ENCODE measurements at regions not wholly inside any gene's neighbourhood (a gene's known extent, or its start where the extent isn't known, plus 50 kb on each side); places are given as distances from the start of the nearest gene placed in this dataset.
"Not testable (repeated sequence)": the region's sequence is repeated elsewhere in the genome, so short reads cannot be mapped to it uniquely, and the experiment has no call there.

DNA sequence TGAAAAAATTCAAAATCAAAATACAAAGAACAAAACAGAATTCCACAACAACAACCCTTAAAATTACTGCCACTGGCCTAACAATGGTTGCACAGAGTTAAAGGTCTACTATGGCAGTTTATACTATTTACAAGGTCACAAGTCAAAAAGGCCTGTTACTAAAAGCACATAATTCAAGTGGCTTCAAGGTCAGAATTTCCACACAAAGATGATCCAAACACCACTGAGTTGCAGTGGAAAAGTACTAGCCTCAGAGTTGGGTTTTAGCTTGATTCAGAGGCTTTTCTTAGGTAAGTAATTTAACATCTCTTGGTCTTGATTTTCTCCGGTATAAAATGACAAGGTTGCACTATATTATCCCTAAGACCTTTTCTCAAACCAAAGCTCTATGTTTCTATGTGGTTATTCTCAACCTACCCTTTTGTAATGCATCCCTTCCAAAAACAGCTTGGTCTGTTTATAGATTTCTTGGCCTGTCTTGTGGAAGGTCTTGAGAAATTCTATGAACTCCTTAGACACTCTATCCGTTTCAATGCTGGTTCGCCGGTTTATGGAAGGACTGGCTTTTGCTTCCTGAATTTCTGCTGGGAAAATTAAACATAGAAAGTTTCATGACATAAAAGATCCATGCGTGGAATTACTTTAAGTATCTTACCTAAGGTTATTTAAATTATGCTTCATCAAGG lies 69.5 kb downstream of the MDH2 start:
- DNase-seq: not testable (repeated sequence)

DNA sequence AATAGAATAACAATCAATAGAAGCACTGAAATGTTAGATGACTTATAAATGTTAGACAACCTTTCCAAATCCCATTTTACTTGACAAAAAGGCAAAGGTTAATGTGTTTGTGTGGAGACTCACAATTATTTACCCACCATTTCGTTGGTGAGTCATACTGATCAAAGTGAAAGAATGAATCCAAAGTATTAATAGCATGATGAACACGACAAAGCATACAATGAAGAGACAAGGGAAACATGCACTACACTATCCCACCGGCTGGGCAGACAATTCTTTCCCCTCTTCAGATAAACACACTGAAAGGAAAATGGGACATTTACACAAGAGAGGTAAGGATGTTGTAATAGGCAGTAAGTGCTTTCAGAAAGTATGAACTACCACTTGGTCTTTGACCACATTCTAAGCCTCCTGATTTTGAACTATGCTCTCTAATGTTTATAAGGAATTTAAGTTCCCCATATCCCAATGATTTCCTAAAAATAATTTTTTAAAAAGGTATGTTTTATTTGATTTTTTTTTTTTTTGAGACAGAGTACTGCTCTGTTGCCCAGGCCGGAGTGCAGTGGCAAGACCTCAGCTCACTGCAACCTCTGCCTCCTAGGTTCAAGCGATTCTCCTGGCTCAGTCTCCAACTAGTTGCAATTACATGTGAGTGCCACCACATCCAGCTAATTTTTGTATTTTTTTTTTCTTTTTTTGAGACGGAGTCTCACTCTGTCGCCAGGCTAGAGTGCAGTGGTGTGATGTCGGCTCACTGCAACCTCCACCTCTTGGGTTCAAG lies 70.5 kb downstream of the MDH2 start:
- DNase-seq: not testable (repeated sequence)

DNA sequence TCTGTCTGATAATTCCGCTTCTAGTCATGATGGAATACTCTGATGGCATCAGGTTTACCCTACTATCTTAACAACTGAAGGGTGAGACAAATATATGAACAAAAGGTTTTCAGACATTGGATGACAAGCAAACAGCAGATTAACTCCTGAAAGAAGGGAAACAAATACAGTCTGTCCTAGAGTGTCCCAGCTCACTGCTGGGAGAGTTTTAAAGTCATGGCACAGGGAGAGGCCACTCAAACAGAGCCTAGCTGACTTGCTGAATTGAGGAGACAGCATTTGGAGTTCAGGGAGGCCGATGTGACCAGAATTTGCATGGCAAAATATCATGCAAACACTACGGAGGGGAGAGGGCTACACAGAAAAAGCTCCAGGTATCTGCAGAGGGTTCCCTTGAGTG lies 73.1 kb downstream of the MDH2 start:
- DNase-seq: no peak

DNA sequence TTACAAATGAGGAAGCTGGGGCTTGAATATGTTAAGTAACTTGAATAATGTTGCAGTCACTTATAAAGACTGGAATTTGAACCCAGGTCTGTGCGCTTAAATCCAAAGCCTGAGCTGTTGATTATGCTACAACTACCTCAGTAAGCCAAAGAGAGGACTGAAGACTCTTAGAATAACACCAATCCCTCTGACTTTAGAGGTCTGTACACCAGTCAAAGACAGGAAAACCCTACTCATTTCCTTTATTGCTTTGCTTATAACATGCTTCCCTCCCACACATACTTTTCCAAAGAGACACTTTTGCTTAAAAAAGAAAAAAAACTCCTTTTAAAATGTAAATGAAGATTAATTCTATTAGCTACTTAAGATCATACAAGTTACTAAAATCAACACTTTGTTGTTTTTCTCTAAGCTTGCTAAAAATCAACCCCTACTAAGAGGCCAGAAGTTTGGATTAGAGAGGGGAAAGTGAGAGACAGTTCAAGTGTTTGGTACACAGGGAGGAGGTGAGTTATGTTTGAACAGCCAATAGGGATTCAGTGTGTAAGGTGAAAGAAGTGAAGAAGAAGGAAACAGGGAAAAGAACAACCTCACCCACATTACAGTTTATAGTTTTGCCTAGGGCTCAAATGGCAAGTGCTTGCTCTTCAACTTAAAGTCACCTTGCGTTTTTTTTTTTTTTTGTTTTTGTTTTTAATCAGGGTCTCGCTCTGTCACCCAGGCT lies 74.8 kb downstream of the MDH2 start:
- DNase-seq: no peak

DNA sequence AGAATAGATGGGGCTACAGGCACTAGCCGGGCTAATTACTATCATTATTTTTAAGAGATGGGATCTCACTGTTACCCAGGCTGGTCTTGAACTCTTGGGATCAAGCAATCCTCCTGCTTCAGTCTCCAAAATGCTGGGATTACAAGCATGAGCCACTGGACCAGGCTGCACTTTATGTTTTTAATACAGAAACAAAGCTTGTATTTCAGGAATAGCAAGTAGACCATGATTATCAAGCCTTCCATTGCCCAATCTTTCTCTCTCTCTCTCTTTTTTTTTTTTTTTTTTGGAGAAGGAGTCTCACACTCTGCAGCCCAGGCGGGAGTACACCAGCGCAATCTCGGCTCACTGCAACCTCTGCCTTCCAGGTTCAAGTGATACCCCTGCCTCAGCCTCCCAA lies 75.4 kb downstream of the MDH2 start:
- DNase-seq: no peak

DNA sequence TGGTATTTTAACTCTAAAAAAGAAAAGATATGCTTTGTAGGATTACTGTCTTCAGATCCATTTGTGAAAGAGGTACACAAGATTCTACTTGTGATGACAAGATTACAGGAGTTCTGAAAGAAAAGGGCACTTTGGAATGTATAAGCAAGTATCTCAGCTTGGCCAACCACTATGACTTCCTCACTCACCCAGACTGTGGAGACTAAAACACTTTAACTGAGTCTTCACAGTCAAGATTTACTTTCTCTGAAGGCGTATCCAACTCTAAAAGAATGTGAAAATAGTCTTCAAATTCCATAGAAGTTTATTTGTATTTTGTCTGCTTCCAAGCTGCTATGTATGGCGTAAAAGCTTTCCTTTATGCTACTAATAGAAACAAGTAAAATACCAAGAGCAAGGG lies 76.1 kb upstream of the SRRM3 start:
- no peak for DNase-seq

DNA sequence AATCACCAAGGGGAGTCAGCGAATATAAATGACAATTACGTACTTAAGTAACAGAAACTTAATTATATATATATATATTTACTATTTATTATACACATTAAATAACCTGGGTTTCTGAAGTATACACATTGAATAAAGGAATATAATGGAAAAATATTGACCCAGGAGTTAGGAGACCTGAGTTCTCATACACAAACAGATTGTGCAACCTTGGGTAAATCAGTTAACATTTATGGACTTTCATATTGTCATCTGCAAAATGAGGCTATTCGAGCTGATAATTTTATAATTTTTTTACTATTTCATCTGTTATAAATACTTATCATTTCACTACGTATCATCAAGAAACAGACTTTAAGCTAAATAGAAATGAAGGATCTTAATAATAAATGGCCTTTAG lies 75.1 kb upstream of the SRRM3 start:
- no peak for DNase-seq

DNA sequence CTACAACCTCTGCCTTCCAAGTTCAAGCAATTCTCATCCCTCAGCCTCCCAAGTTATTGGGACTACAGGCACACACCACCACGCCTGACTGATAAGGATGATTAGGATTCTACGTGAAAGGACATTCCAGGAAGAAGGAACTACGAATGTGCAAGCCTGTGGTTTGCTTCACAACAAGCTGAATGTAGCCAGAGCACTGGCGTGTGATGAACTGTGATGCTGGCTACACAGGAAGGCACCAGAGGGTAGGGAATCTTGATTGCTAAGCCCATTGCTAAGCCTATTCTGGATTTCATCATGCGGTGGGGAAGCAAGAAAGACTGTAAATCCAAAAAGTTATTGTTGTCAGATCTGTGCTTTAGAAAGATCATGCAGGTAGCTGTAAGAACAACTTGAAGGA lies 72.3 kb upstream of the SRRM3 start:
- DNase-seq: no peak

DNA sequence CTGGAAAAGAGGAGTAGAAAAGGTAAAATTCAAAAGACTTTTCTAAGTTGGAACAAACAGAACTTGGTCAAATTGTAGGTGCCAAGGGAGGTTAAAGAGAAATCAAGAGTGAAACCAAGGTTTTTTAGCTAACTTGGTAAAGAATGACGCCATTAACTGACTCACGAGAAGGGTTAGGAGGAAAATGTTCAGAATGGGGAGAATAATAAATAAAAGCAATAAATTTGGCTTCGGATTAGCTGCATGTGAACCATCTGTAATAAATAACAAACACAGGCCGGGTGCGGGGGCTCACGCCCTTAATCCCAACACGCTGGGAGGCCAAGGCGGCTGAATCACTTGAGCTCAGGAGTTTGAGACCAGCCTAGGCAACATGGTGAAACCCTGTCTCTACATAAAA lies 71.9 kb upstream of the SRRM3 start:
- no peak for DNase-seq

DNA sequence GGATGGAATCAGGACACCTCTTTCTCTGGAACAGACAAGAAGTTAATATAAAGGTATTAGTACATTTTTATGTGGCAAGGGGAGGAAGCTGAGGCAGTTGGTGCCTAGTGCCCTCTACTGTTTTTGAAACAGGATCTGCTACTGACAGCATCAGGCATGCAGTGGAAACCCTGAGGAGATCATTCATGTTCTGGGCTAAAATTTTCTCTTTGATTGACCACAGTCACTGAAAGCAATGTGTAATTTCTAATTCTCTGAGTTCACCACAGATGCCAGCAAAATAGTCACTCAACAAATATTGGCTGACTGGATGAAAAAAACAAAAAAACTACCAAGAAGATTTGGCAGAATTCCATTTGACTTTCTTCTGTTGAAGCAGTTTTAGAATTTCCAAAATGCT lies 71.0 kb upstream of the SRRM3 start:
- DNase-seq: peak; percentile 60

DNA sequence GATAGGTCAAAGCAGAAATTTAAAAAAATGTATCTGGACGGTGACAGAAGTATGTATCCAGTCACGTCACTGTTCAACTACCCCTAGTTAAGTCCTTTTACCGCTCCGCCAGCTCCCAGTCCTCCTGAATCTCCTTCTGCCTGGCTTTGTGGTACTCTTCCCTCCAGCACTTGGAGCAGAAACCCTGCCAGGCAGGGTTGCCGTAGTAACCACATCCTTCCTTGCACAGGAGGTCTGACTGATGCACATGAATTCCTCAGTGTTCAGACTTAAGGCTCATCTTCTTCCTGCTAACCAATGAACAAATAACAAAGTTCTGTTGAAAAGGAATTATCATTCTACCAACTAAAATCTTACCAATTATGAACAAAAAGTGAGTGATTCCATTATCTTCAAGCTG lies 69.8 kb upstream of the SRRM3 start:
- not testable (repeated sequence) for DNase-seq

DNA sequence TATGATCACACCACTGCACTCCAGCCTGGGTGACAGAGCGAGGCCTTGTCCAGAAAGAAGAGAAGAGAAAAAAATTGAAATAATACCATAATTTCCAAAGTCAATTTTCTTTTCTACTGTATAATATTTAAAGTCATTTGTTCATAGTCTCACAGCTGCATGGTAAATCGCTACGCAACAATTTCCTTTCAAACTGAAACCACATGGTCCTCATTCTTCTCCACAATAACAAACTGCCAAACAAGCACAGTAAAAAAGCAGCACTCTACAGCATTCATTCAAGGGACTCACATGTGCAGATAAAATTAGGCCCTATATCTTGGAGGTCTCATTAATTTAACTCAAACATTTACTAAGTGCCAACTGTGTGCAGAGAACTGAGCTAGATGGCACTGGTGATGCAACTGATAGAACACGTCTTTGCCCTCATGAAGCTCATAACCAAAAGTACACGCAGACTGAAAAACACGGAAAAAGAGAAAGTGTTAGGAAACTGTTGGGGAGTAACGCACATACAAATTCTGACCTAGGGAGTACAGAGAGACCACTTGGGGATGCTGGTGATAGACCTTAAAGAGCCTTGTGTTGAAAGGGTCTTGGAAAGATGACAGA lies 68.4 kb upstream of the SRRM3 start:
- no peak for DNase-seq

DNA sequence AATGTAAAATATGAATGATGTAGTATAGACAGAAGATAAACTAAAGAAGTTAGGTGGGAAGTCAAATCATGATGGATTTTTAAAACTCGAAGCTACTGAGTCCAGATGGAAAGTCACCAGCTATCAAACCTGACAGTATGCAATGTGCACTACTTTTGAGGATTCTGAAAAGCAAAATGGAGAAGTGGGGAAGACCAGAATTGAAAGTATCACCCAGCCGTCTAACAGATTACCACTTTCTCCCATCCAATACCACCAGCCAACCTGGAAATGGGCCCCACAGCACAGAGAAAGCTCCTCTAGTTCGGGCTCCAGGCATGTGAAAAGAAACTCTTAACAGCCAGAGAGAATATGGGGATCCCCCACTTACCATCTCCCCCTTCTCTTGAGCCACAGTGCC lies 67.9 kb upstream of the SRRM3 start:
- no peak for DNase-seq

DNA sequence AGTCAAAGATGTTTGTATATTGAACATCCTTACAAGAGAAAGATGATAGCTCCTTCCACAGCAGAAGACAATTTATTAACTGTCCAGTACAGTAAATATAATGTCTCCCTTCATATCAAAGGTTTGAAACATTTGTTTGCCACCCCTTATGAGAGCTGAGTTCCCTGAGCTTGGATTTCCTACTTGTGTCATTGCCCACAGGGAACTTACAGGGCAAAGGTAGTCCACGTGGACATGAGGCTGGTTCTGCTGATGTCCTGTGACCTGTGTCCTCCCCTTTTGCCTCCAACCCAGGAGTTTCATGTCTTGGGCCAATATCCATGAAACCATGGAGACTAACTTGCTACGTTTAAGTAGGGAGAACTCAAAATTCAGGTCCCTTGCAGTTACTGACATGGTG lies 66.4 kb upstream of the SRRM3 start:
- not testable (repeated sequence) for DNase-seq

DNA sequence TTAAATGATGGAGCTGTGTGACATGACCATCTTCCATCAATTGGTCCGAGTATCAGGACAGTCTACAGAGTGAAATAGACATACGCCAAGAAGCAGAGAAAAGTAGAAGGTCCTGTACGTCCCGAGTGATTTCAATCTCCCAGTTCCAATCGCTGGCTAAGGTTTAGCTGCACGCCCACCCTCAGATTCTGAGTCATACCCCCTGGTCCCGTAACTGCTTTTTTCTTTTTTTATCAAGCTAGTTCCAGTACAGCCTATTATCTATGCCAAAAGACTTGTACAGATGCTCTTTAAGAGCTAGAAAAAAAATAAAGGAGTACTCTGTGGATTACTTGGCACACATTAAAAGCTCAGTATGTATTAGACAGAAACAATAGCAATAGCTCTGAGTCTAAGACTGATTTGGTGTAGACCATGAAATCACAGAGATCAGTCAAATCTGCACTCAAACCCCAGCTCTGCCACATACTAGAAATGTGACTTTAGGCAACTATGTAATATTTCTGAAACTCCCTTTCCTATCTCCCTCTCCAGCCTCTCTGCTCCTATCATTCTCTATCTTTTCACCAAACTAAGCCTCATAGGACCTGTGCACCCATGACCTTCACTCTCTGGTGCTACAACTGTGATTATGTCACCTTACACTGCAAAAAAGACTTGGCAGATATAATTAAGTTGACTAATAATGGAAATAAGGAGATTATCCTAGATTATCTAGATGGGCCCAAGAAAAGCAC lies 63.0 kb upstream of the SRRM3 start:
- DNase-seq: not testable (repeated sequence)

DNA sequence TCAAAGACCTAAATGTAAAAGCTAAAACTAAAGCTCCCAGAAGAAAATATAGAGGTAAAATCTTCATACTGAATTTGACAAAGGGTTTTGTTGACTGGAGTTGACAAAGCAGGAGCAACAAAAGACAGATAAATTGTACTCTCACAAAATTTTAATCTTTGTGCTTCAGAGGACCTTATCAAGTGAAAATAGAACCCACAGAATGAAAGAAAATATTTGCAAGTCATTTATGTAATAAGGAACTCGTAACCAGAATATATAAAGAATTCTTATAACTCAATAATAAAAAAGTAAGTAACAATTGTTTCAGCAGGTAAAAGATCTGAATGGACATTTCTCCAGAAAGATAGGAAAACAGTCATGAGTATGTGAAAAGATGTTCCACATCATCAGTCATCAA lies 62.0 kb upstream of the SRRM3 start:
- DNase-seq: no peak

DNA sequence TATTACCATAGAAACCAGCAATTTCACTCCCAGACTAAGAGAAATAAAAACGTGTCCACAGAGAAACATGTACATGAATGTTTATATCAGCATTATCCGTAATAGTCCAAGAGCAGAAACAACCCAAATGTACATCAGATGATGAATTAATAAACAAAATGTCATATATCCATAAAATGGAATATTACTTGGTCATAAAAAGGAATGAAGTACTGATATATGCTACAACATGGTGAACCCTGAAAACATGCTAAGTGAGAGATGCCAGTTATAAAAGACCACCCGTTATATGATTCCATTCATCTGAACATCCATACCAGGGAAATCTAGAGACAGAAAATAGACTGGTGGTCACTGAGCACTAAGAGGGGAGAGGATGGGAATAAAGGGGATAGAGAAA lies 61.4 kb upstream of the SRRM3 start:
- DNase-seq: not testable (repeated sequence)

DNA sequence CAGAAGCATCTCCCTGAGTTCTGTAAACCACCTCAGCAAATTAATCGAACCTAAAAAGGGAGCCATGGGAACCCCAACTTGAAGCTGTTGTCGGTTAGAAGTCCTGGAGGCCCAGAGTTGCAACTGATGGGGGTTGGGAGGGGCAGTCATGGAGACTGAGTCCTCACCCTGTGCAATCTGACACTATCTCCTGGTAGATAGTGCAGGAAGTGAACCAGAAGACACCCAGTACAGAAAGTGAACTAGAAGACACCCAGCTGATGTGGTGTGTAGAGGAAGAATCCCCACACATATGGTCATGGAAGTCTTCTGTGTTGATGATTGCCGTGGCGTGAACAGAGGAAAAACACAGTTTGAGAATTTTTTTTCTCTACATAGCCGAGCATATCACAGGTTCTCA lies 58.8 kb upstream of the SRRM3 start:
- DNase-seq: no peak

DNA sequence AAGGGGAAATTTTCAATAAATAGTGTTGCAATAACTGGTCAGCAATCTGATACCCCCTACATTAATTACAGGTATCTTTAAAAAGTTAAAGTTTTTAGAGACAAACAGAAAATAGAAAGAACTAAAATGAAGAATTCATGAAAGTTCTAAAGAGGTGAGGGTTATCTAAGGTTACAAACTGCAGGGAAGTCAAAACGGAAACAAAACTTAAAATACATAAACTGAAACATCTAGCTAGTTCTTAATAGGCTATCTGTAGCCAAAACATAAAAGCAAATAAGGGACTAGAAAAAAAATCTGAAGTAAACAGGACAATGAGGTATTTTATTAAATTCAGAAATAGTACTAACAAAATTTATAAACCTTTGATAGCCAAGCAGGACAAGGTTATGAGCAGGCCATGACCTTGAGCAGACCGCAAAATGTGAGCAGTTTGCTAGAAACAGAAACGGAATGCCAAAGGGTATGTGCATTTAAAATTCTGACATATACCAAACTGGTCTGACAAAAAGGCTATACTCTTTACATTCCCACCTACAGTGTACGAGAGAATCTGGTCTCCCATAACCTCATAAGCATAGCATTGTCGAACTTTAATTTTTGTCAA lies 56.9 kb upstream of the SRRM3 start:
- not testable (repeated sequence) for DNase-seq

DNA sequence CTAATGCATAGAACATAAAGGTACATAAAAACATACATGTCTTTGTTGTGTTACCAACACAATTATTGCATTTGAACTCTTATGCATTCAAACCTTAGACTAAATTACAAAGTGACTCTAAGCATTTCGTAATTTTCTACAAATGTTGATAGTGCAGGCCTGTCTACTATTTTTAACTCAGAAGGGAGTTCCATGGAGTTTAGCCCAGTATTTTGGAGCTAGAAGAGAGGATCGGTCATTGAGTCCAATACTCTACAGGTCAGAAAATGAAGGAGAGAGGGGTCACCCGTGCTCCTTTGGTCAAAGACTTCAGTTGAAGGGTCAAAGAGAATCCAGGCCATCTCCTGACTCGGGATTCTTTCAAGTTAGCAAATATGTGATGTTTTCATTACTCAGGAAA lies 55.3 kb upstream of the SRRM3 start:
- DNase-seq: no peak

DNA sequence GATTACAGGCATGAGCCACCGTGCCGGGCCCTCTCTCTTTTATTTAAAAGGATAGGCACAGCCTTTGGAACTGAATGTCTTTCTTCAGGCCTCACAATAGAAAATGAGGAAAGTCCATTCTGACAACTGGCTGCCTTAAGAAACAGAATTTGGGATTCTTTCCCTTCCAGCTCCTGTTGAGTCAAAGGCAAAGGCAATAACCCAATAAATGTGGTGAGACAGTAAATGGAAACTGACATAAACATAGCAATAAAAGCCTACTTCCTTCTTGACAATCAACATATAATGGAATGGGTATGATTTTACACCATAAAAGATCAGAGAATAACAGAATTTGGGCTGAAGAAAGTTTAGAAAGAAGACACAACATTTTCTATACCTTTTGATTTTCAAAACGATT lies 52.7 kb upstream of the SRRM3 start:
- DNase-seq: not testable (repeated sequence)

Measured in fibroblast of skin of scalp (primary cell).